GM10847 (cell line): ENCODE measurements at regions not wholly inside any gene's neighbourhood (a gene's known extent, or its start where the extent isn't known, plus 50 kb on each side); places are given as distances from the start of the nearest gene placed in this dataset.

Experiments used
- POLR2A ChIP-seq: IDR thresholded peaks from 2 replicates; pipeline ENCODE4 v1.6.1; 2011; ENCODE audit not compliant: insufficient read length; ENCODE audit errors: extremely low read depth

DNA sequence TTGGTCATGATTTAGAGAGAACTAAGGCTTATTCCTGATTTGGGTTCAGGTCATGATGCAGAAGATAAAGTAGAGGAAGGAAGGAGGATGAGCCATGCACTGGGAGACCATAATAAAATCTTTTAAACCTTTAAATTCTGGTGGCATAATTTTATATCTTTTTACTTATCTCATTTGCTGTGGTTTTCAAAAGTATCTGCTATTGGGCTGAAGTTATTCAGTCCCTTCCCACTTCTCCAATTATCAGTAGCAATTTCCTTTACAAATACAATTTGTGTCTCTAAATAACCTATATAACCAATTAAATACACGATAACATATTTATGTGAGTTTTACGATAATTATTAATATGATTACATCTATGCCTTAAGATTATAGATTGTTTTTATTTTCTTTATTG lies 194.8 kb upstream of the SLC8A1 start:
- TF ChIP-seq POLR2A = no peak

DNA sequence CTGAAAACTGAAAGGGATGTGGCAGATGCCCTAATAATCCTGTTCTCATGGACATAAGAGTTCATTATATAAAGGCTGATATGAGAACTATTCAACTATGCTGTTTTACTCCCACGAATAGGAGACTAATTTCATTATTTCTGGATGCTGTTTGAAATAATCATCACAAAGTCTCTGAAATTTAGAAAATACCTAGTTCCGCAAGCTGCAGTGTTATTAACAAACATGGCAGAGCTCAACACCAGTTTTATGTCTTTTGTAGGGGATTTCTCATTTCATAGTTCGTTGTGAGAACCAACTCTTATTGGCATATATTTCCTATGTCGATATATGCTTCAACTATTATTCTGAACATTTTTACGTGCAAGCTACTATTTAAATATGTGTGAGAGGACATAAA lies 200.3 kb upstream of the SLC8A1 start:
- TF ChIP-seq POLR2A = no peak

GRCh38 chr2:40653829-40654228 lies 201.9 kb upstream of the SLC8A1 start:
- no peak for TF ChIP-seq POLR2A

- no peak for TF ChIP-seq POLR2A
Observed at GRCh38 chr2:40654346-40654745, 202.5 kb upstream of the SLC8A1 start.

DNA sequence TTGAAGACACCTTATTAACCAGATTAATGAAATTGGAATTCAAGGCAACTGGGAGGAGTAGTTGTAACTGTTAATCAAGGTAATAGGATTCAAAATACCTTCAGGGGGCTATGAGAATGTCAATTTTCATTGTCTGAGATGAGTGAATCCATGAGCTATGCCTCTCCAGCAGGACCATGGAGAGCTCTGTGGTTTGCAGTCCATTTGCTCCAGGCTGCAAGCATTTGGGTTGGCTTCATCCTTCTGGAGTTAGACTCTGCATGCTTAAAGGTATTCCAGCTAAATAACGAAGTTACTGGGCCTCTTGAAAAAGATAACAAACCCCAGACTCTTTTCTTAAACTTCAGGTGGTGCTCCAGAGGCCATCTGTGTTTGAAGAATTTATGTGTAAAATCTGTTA lies 207.1 kb upstream of the SLC8A1 start:
- no peak for TF ChIP-seq POLR2A

DNA sequence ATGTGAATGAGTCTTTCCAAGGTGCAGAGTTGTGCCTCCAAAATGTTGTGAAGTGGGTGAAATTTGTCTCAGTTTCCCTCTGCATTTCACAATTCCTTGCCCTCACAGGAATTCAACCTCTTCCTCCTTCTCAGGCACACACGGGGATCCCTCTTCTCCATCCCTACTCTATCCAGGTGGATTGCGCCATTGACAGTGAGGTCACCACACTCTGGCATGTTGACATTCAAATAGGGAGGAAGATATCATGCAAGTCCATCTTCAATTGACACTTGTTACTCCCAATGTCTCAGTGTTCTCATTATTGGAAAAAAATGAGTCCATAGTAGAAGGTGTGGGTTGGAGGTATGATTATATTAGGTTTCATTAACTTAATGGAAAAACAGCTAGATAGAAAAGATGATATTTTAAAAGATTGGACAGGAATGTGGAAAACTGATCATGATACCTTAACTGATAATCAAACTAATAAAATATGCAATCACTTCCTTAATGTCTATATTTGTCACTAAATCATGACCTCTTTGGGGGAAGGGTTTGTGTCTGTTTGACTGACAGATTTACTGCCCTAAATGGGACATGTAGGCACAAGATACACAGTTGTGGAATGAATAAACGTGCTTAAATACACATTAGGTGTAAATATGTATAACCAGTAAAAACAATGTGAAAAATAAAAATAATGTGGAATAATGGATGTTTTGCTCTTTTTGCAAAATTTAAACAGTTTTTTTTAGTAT lies 213.8 kb upstream of the SLC8A1 start:
- TF ChIP-seq POLR2A = no peak

DNA sequence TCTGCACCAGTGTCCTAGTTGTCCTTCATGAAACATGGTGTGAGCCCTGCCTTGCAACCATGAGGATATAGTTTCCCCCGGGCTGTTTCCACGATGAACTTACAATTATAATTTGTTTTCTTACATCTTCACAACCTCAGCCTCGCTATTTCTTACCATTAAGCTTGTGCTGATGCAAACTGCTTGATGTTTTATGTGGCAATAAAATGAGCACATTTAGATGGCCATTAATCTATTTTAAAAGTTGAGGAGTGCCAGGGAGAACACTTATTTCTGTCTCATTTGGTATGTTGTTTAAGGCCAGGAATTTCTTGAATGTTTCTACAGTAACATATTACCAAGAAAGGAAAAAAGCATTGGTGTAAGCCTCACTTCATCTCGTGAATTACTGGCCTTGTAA lies 214.5 kb upstream of the SLC8A1 start:
- no peak for TF ChIP-seq POLR2A

GRCh38 chr2:40668425-40668824 lies 216.5 kb upstream of the SLC8A1 start:
- no peak for TF ChIP-seq POLR2A

GRCh38 chr2:40680547-40680946 lies 228.7 kb upstream of the SLC8A1 start:
- TF ChIP-seq POLR2A = no peak

DNA sequence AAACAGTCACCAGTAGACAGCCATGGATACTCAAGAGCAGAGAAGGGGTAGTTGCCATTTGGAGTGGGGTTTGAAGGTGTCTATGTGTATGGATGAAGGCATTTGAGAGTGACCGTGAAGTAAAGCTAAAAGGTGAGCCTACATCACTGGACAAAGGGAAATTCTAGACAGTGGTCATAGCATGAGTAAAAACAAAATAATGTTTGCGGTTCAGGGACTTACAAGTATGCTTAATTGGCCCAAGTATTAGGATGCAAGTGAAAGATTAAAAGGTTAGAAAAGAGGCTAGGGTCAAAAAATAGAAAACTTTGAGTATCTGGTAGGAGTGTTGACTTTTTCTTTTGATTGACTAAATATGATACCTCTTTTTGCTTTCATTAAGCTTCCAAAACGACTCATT lies 238.1 kb upstream of the SLC8A1 start:
- TF ChIP-seq POLR2A = no peak

DNA sequence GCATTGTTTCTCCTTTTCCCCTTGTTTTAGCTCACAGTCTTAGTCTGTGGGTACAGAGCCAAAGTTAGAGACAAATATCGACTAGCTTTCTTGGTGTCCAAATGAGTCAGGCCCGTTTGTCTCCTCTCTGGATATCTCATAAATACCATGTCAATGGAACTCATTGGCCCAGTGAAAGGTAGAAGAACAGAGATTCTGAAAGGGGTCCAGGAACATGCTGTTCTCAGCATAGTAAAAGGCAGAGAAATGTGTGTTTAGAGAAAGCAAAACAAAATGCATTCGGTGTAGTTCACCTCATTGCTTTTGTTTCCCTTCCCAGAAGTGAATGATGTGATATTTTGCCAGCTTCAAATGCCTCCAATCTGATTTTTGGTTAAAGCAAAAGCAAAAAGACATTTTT lies 238.6 kb upstream of the SLC8A1 start:
- no peak for TF ChIP-seq POLR2A

DNA sequence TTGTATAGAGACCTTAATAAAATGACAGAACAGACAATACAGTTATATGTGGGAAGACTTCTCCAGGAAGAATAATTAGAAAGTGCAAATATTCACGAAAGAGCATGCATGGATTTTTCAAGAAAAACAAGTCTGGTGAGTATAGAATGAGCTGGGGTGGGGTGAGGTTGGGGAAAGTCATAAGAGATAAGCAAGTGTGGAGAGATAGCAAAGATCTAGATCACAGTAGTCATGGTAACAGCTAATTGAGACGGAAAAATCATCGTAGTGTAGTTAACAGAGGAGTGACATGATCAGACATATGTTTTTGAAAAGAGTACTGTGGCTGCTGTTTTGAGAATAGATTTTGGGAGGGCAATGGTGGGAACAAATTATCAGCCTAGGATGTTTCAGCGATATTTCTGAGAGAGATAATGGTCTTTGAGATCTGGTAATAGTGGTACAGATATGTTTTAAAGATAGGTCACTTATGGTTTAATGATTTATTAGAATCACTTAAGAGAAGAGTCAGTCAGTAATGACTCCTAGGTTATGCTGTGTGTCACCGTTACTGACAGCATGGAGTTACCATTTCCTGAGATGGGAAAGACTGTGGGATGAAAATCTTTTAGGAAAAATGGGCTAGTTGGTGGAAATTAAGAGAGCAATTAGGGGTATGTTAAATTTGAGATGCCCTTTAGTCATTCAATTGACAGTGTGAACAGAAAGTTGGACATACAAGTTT lies 248.5 kb upstream of the SLC8A1 start:
- no peak for TF ChIP-seq POLR2A

GRCh38 chr2:40716879-40717278 lies 265.0 kb upstream of the SLC8A1 start:
- no peak for TF ChIP-seq POLR2A

- no peak for TF ChIP-seq POLR2A
Observed at GRCh38 chr2:40719414-40719813, 267.5 kb upstream of the SLC8A1 start.

GRCh38 chr2:40721595-40721994 lies 269.7 kb upstream of the SLC8A1 start:
- TF ChIP-seq POLR2A = no peak

DNA sequence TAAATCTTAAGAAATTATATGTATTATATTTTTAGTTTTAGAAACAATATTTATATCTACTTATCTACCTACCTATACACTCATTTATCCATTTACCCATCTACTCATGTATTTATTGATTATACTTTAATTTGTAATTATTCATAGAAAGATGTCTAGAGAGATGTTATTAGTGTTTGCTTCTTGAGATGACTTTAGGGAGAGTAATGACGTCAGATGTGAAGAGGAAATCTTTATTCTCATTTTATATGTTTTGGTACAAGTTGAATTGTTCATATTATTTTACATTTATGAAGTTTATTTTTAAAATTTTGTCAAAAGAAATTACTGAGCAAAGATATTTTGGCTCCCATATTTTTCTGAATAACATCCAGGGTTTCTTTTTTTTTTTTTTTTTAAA lies 271.3 kb upstream of the SLC8A1 start:
- TF ChIP-seq POLR2A = no peak

GRCh38 chr2:40725040-40725439 lies 273.1 kb upstream of the SLC8A1 start:
- no peak for TF ChIP-seq POLR2A
